Stomach (tissue), 4 donors: ENCODE measurements at regions not wholly inside any gene's neighbourhood (a gene's known extent, or its start where the extent isn't known, plus 50 kb on each side); places are given as distances from the start of the nearest gene placed in this dataset.

Source experiments
- EP300 ChIP-seq: sonication (generic); formaldehyde crosslinking; IDR thresholded peaks from one replicate; pipeline ENCODE4 v1.6.1; 2017; ENCODE audit warnings: antibody characterized with exemption
- POLR2A ChIP-seq, 4 donors: fragments of 450-650 bp; IDR thresholded peaks; one replicate each; pipeline ENCODE4 v1.6.1; 2016; ENCODE audit warnings: antibody characterized with exemption in 4 of 4, control low read depth in 2 of 4, mild to moderate bottlenecking in 1 of 4, moderate library complexity in 1 of 4
- POLR2AphosphoS5 ChIP-seq, 3 donors: sonication (generic); formaldehyde crosslinking; IDR thresholded peaks; one replicate each; pipeline ENCODE4 v1.6.1; 2016; ENCODE audit warnings: antibody characterized with exemption in 3 of 3
- TF ChIP-seq, protein P1 (sequence below), 7 experiments: fragments of 450-650 bp in 4 of 7; fragments of 200-600 bp in 3 of 7; sonication (generic) in 3 of 7; IDR thresholded peaks; one replicate each; pipeline ENCODE4 v1.5.1; 2016 to 2019; ENCODE audit warnings: antibody characterized with exemption in 7 of 7, control low read depth in 2 of 7, mild to moderate bottlenecking in 1 of 7

- TF ChIP-seq, protein P1, sequence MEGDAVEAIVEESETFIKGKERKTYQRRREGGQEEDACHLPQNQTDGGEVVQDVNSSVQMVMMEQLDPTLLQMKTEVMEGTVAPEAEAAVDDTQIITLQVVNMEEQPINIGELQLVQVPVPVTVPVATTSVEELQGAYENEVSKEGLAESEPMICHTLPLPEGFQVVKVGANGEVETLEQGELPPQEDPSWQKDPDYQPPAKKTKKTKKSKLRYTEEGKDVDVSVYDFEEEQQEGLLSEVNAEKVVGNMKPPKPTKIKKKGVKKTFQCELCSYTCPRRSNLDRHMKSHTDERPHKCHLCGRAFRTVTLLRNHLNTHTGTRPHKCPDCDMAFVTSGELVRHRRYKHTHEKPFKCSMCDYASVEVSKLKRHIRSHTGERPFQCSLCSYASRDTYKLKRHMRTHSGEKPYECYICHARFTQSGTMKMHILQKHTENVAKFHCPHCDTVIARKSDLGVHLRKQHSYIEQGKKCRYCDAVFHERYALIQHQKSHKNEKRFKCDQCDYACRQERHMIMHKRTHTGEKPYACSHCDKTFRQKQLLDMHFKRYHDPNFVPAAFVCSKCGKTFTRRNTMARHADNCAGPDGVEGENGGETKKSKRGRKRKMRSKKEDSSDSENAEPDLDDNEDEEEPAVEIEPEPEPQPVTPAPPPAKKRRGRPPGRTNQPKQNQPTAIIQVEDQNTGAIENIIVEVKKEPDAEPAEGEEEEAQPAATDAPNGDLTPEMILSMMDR (IDR thresholded peaks at IDR 0.05): no peak
- no peak for TF ChIP-seq POLR2AphosphoS5 (IDR thresholded peaks at IDR 0.05)
- TF ChIP-seq EP300: no peak
- TF ChIP-seq POLR2A (IDR thresholded peaks at IDR 0.05): no peak
Observed at GRCh38 chr4:114249976-114250375, 270.5 kb upstream of the ARSJ start.
